NOMO-1 treated with dmso at 0.1 percent for 144 hours (cell line): ENCODE measurements at regions not wholly inside any gene's neighbourhood (a gene's known extent, or its start where the extent isn't known, plus 50 kb on each side); places are given as distances from the start of the nearest gene placed in this dataset.
"Not testable (repeated sequence)": the region's sequence is repeated elsewhere in the genome, so short reads cannot be mapped to it uniquely, and the experiment has no call there.

Experiments
- DNase-seq: peaks from one replicate; lab custom pipeline; 2025; ENCODE audit not compliant: unreplicated experiment; lab: John Stamatoyannopoulos, UW

DNA sequence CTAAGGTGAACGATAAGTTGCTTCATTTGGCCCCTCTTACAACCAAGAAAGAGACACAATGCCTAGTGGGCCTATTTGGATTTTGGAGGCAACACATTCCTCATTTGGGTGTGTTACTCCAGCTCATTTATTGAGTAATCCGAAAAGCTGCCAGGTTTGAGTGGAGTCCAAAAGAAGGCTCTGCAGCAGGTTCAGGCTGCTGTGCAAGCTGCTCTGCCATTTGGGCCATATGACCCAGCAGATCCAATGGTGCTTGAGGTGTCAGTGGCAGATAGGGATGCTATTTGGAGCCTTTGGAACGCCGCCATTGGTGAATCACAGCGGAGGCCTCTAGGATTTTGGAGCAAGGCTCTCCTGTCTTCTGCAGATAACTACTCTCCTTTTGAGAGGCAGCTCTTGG lies 176.4 kb downstream of the AKR1D1 start:
- not testable (repeated sequence) for DNase-seq

DNA sequence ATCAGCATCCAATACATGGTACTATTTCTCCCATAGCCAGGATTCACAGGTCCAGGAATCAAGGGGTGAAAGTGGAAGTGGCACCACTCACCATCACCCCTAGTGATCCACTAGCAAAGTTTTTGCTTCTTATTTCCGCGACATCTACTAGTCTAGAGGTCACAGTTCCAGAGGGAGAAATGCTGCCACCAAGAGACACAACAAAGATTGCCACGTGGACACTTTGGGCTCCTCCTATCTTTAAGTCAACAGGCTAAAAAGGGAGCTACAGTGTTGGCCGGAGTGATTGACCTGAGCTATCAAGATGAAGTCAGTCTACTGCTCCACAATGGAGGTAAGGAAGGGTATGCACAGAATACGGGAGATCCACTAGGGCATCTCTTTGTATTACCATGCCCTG lies 178.2 kb downstream of the AKR1D1 start:
- DNase-seq: no peak

DNA sequence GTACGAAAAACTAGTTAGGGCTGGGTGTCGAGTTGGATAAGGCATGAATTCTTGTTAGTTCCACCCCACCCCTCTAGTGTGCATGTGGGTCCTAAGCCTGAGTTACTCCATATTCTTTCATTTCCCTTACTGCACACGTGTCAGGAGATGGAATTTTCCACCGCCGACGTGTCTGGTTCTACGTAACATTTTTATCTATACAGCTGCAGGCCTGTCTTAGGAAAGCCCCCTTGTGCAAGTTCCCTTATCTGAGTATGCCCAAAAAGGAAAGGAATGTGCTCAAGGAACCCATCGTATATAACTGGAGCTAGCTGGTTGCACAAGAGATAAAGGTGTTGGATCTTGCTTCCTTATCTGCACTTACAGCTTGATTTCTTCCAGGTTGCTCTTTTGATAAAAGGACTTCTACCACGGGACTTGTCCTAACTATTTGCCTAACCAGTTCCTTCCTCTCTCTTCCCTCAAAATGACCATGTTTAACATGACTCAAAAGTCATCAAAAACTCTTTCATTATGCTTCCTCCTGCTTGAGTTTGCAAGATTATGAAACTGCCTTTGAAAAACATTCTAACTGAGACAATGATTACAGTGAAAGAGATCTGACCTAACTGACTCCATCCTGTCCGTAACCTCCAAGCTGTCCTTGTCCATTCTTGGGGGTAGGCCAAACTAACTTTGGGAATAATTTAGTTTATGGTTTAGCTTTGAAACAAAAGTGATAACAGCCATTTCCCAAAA lies 181.4 kb downstream of the AKR1D1 start:
- peak; percentile 37 for DNase-seq

DNA sequence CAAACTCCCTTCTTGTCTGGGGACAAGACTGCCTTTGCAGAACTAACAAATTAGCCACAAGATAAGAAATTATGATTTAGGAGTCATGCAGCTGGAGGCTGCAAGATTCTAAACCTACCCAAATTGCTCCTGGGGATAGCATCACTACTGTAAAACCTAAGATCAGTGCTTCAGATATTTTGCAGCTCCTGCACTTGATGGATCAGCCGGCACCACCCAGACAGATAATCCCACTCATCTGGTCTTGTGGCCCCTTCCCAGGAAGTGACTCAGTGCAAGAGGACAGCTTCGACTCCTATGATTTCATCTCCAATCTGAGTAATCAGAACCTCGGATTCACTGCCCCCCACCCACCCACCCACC lies 181.9 kb downstream of the AKR1D1 start:
- DNase-seq: no peak

DNA sequence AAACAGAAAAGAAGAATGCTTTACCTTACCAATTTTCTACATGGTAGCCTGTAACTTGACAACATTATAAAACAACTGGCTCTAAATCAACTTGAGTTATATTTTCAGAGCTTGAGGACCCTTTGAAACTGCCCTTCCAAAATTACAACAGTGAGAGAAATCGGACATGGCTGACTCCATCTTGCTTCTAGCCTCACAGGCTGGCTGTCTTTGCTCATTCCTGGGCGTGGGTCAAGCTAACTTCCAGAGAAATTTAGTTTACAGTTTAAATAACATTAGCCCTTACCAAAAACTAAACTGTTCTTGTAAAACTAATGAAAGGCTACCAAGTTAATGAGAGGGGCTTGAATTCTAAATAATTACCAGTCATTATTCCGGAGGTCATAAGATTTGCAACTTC lies 183.4 kb downstream of the AKR1D1 start:
- no peak for DNase-seq

DNA sequence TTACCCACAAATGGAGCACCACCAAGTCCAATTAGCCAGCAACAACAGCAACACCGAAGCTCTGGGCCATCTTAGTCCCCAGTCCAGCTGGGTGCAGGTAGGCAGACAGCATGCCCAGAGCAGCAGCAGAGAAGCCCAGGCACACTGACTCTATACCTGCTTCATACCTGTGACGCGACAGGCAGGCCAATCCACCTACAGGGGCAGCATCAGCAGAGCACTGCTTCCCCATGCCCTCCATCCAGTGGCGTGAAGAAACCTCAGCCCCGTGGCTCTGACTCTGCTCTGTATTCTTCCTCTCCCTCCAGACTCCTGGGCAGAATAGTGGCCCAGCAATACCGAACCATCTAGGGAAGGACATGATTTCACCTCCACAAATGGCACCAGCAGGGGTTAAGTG lies 191.7 kb downstream of the AKR1D1 start:
- no peak for DNase-seq

DNA sequence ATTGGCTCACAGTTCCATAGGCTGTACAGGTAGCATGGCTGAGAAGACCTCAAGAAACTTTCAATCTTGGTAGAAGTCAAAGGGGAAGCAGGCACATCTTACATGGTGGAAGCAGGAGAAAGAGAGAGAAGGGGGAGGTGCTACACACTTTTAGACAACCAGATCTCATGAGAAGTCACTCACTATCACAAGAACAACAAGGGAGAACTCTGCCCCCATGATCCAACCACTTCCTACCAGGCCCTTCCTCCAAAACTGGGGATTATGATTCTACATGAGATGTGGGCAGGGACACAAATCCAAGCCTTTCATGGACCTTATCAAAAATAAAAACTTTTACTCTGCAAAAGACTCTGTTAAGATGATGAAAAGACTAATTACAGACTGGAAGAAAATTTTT lies 183.2 kb upstream of the TRIM24 start:
- no peak for DNase-seq

DNA sequence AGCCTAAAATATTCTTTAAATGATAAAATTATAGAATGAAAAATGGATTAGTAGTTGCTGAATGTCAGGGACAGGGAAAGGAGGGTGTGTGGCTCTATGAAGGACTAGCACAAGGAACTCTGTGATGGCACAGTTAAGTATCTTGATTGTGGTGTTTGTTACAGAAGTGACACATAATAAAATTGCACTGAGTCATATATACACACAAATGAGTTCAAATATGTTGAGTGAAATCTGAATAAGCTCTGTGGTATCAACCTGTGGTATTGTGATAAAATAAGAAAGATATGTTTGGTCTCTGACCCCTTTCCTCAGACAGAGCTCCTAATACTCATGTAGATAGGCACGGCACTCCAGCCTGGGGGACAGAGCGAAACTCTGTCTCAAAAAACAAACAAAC lies 181.5 kb upstream of the TRIM24 start:
- no peak for DNase-seq

DNA sequence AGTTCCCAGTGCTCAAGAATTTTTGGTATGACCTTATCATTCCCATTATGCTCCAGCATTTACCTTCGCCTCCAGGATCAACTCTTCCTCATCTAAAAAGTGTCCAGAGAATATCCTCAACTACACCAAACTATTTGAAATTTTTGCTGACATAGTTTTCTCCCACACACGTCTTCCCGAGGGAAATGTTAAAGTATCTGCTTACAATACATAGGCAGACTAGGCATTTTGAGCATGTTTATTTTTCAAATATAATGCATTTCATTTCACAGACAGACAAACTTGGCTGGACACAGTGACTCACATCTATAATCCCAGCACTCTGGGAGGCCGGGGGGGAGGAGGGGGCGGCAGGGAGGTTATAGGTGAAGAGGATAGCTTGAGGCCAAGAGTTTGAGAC lies 177.1 kb upstream of the TRIM24 start:
- DNase-seq: no peak

DNA sequence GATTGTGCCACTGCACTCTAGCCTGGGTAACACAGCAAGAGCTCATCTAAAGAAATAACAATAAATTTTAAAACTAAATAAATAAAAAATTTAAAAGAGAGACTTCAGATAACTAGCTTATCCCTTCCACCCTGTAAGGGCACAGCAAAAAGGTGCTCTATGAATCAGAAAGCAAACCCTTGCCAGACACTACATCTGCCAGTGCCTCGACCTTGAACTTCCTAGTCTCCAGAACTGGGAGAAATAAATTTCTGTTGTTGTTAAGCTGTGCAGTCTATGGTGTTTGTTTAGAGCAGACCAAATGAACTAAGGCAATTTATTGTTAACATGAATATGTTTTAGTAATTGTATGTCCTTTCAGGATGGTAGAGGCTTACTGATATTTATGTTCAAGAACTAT lies 174.9 kb upstream of the TRIM24 start:
- DNase-seq: no peak

DNA sequence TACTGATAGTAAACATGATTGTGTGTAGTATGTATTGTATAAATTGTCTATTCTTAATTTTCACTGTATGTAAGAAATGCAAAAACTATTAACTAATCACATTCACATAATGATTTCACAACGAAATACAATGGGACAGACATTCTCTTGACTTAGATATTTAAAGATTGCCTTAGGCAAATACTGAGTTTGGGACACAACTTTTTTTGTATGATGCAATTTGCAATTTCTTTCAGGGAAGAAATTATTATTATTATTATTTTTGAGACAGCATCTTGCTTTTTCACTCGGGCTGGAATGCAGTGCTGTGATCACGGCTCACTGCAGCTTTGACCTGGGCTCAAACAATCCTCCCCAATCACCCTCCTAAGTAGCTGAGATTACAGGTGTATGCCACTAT lies 173.2 kb upstream of the TRIM24 start:
- no peak for DNase-seq

DNA sequence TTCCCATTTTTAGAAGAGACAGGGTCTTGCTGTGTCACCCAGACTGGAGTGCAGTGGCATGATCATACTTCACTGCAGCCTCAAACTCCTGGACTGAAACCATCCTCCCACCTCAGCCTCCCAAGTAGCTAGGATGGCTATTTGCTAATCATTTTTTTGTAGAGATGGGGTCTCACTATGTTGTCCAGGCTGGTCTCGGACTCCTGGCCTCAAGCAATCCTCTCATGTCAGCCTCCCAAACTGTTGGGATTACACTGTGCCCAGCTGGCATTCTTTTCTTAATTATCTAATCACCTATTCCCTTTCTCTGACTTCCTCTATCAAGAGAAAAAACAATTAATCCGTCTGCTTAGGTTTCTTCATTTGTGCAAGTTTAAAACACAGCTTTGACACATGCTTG lies 172.5 kb upstream of the TRIM24 start:
- no peak for DNase-seq

DNA sequence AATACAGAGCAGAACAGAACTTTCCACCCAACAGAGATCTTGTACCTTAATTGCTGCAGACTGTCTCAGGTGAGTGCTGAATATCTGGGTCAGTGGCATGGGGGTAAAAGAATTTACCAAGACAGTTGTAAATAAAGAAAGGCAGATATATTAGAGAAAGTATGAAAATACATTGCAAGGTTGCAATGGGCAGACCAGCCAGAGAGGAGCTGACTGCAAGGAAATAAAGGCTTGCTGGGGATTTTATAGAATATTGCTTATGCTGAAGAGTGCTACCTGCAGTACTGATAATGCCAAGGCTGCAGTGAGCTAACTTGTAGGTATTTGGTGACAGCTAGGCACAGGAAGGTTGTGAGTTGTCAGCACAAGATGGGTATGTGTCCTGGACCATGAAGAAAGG lies 171.0 kb upstream of the TRIM24 start:
- DNase-seq: no peak

DNA sequence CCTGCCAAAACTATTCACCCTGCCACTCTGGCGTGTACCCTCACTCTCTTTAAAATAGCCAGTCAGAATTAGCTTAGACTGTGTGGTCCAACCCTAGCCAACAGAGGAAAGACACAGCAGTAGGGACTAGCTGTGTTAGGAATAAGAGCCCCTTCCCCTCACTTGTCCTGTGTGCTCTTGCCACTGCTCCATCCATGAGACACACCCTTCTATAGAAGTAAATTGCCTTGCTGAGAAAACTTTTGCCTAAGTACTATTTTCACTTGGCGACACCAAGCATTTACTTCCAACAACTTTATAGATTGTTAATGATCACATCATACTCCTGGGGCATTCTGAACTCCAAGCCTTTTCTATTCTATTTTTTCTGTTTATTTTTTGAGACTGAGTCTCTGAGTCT lies 170.2 kb upstream of the TRIM24 start:
- DNase-seq: no peak

DNA sequence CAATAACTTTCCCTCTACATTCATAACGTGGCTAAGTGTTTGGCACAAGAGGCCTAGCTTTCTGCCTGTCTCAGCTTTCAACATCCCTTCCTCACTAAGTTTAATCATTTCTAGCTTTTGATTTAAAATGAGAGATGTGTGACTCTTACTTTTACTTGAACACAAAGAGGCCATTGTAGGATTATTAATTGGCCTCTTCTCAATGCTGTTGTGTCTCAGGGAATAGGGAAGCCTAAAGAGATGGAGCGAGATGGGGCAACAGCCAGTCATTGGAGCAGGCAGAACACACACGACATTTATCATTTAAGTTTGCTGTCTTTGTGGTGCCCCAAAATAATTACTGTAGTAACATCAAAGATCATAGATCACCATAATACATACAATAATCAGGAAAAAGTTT lies 167.1 kb upstream of the TRIM24 start:
- DNase-seq: no peak

DNA sequence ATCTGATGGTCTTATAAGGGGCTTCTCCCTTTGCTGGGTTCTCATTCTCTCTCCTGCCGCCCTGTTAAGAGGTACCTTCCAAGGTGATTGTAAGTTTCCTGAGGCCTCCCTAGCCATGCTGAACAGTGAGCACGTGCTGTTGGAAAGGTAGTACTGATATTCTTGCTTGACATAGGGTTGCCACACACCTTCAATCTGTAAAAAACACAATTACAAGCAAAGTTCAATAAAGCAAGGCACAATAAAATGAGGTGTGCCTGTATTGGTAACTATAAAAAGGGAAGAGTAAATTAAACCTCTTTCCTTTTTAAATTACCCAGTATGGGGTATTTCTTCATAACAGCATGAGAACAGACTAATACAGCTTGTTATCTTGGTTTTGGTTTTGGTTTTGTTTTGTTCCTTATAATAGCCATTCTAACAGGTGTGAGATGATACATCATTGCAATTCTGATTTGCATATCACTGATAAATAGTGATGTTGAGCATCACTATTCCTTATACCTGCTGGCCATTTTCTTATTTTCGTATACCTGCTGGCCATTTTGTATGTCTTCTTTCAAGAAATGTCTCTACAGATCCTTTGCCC lies 164.9 kb upstream of the TRIM24 start:
- no peak for DNase-seq

DNA sequence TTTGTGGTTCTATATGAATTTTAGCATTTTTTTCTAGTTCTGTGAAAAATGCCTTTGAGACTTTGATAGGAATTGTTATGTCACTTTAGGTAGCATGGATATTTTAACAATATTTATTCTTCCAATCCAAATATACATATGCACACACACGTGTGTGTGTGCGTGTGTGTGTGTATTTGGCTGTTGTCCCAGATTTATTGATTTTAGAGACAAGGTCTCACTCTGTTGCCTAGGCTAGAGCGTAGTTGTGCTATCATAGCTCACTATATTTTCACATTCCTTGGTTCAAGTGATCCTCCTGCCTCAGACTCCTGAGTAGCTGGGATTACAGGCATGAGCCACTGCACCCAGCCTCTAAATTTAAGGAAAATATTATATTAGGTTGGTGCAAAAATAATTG lies 162.5 kb upstream of the TRIM24 start:
- no peak for DNase-seq

DNA sequence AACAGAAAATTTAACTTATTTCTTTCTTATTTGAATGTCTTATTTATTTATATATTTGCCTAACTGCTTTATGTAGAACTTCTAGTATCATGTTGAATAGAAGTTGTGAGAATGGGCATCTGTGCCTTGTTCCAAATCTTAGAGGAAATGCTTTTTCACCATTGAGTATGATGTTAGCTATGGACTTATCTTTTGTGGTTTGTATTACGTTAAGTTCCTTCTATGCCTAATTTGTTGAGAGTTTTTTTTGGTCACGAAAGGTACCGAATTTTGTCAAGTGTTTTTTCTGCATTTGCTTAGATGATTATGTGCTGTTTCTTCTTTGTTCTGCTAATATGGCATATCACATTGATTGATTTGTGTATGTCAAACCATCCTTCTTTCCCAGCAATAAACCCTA lies 161.0 kb upstream of the TRIM24 start:
- DNase-seq: no peak

DNA sequence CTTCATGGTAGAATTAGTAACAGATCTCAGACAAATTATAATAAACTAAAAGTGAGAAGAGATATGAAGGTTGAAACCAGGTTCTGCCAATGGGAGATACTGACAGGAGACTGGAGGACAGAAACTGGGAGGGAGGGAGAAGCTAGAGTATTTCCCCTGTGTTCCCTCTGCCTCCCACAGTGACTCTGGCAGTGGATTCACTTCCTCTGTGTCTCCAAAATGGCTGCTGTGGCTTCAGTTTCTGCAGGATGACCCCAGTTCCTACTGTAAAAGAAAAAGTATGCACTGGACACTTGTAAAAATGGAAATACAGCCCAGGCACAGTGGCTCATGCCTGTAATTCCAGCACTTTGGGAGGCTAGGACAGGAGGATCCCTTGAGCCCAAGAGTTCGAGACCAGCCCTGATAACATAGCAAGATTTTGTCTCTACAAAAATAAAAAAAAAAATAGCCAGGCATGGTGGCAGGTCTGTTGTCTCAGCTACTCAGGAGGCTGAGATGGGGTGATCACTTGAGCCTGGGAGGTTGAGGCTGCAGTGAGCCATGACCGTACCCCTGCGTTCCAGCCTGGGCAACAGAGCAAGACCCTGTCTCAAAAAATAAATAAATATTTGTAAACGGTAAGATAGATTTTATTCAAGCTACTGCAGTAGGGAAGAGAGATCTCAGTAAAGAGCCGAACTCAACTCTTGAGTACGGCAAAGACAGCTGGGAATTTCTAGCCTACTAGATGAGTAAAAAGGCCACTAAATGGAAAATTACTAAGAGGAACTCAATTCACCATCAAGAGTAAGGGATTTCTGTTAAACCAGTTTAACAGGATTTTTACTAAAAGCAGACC lies 156.6 kb upstream of the TRIM24 start:
- no peak for DNase-seq

DNA sequence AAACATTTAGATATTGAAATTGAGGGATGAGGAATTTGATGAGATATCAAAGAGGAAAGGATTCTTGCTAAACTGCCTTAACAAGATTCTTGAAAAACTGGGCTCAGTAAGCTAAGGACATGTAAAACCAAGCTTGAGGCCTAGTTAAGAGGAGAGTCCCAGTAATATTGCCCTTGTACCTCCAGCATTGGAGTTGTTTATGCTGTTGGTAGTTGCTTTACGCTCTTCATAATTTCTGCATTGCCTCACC lies 156.1 kb upstream of the TRIM24 start:
- DNase-seq: no peak

DNA sequence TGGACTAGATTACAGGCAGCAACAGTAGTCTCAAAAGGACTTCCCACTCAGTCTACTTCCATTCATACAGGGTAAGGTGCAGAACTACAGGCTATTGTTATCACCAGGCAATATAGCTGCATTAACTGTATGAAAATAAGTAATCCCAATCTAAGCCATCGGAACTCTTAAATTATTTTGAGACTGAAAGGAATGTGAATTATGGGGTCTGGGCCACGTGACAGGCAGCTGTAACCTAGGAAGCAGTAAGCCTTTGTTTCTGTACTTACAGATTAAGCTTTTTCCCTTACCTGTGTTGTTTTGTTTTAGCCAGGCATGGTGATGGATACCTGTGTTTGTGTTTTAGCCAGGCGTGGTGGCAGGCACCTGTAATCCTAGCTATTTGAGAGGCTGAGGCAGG lies 152.4 kb upstream of the TRIM24 start:
- DNase-seq: no peak

DNA sequence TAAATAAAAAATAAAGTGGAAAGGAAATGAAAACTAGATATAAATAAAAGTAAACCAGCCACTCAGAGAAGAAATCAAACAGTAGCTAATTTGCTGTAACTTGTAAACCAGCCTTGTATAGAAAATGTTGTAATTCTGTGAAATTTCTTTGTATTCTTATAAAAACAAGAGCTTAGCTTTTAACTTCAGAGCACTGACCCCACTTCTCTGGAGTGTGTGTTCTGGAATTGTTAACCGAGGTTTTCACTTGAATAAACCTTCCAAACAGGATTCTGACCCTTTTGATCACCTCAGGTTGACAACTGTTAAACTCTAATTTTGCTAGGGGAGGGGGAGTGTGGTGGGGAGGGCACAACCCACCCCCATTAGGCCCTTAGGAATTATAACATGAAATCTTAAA lies 151.9 kb upstream of the TRIM24 start:
- DNase-seq: no peak

DNA sequence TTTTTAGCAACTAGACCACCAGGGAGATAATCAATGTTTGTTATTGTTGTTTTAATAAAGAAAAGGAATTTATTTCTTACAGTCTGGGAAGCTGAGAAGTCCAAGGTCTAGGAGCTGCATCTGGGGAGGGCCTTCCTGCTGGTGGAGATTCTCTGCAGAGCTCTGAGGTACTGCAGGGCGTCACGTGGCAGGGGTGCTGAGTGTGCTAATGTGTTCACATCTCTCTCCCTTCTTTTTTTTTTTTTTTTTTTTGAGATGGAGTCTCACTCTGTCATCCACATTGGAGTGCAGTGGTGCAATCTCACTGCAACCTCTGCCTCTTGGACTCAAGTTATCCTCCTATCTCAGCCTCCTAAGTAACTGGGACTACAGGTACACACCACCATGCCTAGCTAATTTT lies 150.9 kb upstream of the TRIM24 start:
- no peak for DNase-seq
